GM19397 (cell line): ENCODE measurements at regions not wholly inside any gene's neighbourhood (a gene's known extent, or its start where the extent isn't known, plus 50 kb on each side); places are given as distances from the start of the nearest gene placed in this dataset.

Experiments used
- ATAC-seq: cut with Tn5 transposase; IDR thresholded peaks from one replicate; pipeline ENCODE4 v1.9.1; 2021; ENCODE audit warnings: mild to moderate bottlenecking, moderate library complexity; ENCODE audit not compliant: unreplicated experiment

DNA sequence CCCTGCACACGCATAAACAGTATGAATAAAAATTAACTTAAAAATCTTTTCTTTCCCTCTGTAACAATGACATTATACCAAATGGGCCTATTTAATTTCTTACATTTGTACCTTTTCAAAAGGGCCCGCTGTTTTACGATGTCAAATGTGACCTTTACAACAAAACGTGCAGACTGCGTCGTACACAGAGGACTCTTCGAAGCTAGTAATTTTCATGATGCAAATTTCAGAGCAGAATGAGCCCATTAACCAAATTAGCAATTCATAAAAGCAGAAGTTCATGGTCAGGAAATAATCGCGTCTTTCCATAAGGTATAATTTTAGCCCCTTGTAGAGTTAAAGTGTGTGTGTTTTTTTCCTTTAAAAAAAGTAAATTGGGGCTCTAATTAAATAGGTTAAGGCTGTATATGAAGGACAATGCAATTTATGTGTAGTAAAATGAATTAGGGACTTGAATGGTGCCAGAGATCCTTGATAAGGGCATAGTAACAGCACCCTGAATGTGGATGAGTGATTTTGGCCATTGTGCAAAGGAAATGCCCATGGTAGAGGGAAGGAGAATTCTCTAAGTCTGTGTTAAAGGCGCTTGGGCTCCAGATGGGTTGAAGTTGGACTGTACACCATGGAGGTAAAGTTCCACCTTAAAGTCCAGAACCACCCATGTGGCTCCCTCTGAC, 546.4 kb upstream of the EEF2KMT start:
- ATAC-seq: no peak

- no peak for ATAC-seq
Measured at GRCh38 chr16:5642436-5642835, 544.8 kb upstream of the EEF2KMT start.

DNA sequence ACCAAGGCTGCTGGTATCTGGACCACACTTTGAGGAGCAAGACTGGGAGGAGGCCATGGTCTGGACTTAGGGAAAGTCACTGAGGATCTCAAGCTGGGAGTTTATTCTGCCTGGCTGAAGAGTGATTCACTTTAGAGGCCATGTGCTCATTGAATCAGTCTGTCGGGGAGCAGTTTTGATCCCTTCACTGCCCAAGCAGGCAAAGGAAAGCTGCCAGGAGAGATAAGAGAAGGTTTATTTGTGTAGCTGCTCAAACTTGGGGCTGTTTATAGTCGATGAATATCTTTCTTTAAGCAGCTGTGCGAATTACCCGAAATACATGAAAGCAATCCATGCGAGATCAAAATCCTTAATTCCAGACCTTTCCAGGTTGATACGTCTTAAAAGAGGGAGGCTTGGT, 544.4 kb upstream of the EEF2KMT start:
- ATAC-seq: no peak

DNA sequence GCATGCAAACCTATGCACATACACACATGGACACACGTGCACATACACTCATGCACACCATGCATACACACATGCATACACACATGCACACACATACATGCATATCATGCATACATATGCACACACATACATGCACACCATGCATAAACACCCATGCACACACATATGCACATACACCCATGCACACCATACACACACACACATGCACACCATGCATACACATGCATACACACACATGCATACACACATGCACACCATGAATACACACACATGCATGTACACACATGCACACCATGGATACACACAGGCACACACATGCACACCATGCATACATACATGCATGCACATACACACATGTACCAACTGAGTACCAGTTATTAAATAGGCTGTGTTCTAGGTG, 543.3 kb upstream of the EEF2KMT start:
- ATAC-seq: no peak

DNA sequence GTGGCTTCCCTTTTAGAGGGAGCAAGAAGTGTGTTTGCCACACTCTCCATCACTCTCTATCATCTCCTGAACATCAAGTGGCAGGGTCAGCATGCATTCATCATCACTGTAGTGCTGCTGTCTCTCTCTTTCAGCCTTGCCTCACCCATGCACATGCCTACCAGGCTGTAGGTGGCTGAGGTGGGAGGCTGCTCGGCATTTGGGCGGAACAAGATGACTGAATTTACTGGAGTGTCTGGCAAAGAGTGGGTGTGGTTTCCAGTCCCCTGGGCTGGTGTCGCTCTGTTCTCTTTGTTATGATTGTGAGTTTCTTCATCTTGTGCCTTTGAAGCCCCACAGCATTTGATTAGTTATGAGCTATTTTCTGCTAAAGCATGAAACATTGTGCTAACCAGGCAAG, 541.9 kb upstream of the EEF2KMT start:
- no peak for ATAC-seq

DNA sequence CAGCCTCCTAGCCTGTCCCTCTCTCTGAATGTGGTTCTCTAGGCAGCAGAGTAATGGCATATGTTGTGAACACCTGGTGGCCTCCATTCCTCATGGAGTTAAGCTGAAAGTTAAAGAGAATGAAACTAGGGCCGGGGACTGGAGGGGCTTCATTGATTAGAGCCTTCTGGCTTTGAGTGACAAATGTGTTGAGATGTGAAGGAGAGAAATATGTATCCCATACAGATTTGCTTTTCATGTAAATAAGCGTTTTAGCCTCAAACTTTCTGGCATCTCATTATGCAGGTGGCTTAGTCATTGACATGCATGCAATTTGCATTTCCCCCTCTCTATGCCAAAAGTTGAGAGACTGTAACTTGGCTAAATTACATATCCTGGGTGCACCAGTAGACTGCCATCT, 537.7 kb upstream of the EEF2KMT start:
- no peak for ATAC-seq

GRCh38 chr16:5634666-5635180, 537.1 kb upstream of the EEF2KMT start:
- no peak for ATAC-seq

DNA sequence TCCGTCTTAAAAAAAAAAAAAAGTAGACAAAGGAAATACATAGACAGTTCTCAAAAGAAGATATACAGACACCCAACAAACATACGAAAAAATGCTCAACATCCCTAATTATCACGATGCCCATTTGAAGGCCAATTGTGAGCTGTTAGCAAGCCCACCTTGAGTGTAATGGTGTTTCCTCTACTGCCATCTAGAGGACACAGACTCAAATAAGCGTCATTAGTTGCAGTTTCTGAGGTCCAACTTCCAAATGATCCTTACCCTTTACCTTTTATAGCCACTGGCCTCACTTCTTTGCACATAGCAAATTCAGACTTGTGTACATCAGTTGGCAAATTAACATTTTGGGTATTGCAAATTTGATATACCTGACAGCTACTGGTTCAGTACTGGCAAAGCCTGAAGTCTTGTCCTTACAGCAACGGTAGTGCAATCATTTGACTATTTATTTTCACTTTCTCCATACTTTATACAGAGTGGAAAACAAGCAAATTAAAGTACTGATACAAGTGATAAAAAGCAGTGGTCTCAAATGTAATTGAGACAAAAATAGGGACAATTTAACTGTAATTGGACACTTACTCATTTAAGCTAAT, 536.3 kb upstream of the EEF2KMT start:
- ATAC-seq: no peak

DNA sequence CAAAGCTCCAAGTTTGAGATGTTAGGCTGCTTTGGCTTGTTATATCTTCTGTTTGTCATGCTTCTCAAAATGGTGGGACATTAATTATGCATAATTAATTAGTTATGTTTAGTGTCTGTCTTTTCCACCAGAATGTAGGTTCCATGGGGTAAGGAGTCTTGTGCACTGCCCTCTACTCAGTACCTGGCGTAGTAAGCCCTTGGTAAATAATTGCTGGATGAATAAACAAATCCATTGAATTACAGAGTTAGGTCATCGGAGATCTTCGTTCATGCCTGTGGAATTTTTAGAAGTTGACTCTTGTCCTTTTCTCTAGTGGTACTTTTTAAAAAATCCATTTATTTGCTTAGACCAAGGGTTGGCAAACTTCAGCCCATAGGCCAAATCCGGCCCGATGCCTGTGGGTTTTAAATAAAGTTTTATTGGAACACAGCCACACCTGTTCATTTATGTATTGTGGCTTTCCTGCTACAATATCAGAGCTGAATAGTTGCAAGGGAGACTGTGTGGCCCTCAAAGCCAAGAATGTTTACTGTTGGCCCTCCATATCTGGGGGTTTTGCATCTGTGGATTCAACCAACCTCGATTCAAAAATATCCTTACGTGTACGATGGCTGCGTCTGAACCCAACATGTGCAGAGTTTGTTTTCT, 524.8 kb upstream of the EEF2KMT start:
- ATAC-seq: no peak

GRCh38 chr16:5621826-5622225, 524.2 kb upstream of the EEF2KMT start:
- ATAC-seq: no peak

GRCh38 chr16:5619304-5619703, 521.7 kb upstream of the EEF2KMT start:
- no peak for ATAC-seq

DNA sequence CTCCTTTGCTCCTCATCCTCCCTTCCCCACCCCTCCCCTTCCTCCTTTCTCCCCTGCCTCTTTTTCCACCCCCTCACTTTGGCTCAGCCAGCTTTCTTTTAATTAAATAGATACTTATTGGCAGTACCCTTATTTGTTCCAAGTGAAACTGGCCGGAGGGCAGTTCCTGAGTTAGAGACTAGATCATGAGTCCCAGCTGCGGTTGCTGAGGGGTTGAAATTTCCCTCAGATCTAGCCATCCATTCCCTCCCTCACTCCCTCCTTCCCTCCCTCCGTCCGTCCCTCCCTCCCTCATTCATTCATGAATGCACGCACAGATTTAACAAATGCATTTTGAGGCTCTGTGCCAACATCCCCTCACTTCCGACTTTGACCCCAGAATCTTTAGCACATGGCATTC, 519.2 kb upstream of the EEF2KMT start:
- no peak for ATAC-seq

GRCh38 chr16:5615868-5616642, 518.5 kb upstream of the EEF2KMT start:
- no peak for ATAC-seq

DNA sequence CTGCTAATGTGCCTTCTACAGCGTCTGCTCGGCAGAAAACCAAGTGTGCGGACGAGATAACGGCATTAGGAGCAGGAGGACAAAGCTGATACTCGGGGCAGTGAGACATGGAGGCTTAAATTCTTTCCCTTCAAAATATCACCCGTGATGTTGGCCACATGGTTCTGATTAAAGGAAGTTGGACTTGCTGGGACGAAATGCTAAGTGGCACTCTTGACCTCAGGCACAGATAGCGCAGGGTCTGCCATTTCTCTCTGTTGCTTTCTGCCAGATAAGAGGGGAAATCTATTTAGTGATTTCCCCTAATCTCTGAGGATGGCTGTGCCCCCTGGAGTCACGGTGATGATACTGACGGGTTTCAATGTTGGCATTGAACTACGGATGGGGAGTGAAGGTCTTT, 509.6 kb upstream of the EEF2KMT start:
- no peak for ATAC-seq

- ATAC-seq: no peak
Measured at GRCh38 chr16:5605404-5605803, 507.8 kb upstream of the EEF2KMT start.

GRCh38 chr16:5604770-5605169, 507.2 kb upstream of the EEF2KMT start:
- no peak for ATAC-seq

- no peak for ATAC-seq
Measured at GRCh38 chr16:5603836-5604235, 506.2 kb upstream of the EEF2KMT start.

DNA sequence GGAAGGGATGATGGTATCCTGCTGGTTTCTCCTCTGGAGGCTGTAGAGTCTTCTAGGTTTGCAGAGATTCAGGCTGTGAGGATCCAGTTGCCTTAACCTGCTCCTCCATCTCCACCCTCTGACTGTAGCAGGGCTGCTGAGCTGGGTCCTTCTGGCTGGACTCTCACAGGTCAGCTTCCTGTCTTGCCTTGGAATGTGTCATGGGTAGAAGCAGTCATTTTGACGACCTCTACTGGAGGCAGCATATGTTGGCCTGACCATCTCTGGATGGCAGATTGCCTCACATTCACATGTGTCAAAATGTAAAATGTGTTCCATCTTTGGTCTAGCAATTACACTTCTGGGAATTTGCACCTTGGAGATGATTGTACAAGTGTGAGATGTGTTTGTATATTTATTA, 504.4 kb upstream of the EEF2KMT start:
- ATAC-seq: no peak

DNA sequence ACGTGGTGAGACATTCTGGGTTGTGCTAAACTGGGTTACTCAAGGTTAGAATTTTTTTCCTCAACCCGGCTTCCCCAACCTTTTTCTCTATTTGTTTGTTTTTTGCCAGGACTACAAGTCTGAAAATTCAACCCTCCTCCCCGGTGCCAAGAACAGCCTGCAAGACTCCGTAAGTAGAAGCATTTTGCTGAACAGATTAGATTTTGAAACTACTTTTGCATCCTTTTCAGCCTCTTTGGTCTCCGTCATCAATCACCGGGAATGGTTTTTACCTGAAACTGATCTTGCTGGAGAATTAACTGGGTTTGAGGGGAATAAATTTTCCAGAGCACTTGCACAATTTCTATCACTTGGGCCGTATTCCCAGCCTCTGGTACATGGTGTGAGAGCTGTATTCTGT, 501.2 kb upstream of the EEF2KMT start:
- no peak for ATAC-seq

- no peak for ATAC-seq
Measured at GRCh38 chr16:5595849-5596248, 498.3 kb upstream of the EEF2KMT start.

DNA sequence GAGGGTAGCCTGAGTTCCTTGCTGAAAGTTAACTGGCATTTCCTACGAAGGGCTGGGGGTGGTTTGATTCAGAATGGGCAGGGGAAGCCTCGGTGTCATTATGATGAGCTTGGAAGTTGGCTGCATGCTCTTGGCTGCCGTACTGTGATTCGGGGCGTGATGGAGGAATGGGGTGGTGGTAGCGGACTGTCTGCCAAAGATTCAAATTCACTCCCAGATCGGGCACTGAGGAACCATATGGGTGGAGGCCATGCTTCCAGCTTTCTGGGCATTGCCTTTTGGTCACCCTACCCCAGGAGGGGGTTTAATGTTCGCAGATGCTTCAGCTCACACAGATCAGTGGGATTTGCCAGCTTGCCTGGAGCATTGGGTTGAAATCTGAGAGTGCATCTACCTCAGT, 492.8 kb upstream of the EEF2KMT start:
- ATAC-seq: no peak
